Coronary artery (tissue), 2 donors: ENCODE measurements at regions not wholly inside any gene's neighbourhood (a gene's known extent, or its start where the extent isn't known, plus 50 kb on each side); places are given as distances from the start of the nearest gene placed in this dataset.

Source experiments
- DNase-seq: peaks from one replicate; pipeline ENCODE4 v3.0.0-alpha.2; 2017; ENCODE audit warnings: low spot score
- H3K27ac ChIP-seq, 2 donors: fragments of 200-600 bp; sonication (generic); one replicate each; pipeline ENCODE4 v1.5.1; 2016 to 2019
- H3K4me3 ChIP-seq: fragments of 200-600 bp; sonication (generic); 2 replicates; pipeline ENCODE4 v1.5.1; 2016; ENCODE audit warnings: mild to moderate bottlenecking, moderate library complexity
- TF ChIP-seq, protein P1 (sequence below): fragments of 200-600 bp; sonication (generic); IDR thresholded peaks from one replicate; pipeline ENCODE4 v1.5.1; 2019; ENCODE audit warnings: antibody characterized with exemption

DNA sequence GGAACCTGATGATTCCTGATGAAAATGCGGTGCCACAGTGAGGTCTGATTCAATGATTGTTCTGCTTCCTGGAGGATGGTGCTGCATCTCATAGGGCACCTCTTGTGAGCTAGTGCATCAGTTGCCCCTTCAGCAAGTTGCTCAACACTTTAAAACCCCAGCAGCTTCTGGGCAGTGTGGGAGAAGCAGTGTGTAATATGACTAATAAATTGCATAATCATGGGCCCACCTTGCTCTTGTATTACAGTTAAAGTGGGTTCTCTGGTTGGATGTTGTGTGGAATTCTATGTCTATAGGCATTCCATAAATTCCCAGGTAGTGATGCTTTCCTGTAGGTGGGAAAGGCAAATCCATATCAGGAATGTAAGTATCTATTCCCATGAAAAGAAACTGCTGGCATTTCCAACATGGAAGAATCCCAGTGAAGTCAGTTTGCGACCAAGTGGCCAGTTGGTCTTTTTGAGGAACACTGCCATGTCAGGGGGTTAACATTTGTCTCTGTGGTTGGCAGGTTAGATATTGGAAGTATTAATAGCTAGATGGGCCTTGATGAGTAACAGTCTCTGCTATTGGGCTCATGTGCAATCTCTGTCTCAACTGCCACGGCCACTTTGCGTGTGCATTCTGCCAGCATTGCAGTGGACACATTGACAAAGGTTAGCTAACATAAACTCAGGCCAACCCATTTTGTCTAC, 121.1 kb upstream of the OTUD4 start:
- TF ChIP-seq, protein P1, sequence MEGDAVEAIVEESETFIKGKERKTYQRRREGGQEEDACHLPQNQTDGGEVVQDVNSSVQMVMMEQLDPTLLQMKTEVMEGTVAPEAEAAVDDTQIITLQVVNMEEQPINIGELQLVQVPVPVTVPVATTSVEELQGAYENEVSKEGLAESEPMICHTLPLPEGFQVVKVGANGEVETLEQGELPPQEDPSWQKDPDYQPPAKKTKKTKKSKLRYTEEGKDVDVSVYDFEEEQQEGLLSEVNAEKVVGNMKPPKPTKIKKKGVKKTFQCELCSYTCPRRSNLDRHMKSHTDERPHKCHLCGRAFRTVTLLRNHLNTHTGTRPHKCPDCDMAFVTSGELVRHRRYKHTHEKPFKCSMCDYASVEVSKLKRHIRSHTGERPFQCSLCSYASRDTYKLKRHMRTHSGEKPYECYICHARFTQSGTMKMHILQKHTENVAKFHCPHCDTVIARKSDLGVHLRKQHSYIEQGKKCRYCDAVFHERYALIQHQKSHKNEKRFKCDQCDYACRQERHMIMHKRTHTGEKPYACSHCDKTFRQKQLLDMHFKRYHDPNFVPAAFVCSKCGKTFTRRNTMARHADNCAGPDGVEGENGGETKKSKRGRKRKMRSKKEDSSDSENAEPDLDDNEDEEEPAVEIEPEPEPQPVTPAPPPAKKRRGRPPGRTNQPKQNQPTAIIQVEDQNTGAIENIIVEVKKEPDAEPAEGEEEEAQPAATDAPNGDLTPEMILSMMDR = no peak
- no peak for DNase-seq
- Histone ChIP-seq H3K27ac (no peak overlapping the region), H3K4me3 (no peak overlapping the region)

DNA sequence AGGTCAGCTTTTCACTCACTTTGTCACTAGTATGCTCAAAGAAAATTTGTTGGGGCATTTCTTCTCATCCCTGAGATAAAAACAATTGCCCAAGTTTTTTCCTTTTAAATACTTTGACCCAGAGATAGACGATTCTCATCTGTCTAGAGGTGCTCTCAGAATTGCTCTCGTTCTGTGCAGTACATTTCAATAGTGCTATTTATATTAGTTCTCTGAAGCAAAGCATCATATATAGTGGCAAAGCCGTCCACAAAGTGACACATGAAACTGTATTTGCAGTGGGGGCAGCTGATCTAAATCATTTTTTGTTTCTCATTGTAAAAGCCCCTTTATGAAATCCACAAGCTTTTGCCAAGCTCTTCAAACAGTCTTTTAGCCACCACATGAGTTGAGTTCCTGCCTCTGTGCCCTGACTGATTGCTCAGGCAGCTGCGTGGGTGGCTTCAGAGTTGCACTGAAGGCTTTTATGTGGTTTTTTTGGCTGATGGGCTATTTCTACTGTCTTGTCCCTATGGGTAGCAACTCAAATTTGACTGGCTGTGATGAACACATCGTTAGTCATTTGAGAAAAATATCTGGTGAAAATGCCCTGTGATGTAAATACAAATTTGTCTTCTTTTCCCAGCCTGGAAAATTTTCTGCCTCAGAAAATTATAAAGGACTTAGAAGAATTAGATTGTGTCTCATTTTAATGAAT, 119.1 kb upstream of the OTUD4 start:
- Histone ChIP-seq H3K27ac (no peak overlapping the region), H3K4me3 (no peak overlapping the region)
- no peak for DNase-seq
- TF ChIP-seq, protein P1 = no peak

DNA sequence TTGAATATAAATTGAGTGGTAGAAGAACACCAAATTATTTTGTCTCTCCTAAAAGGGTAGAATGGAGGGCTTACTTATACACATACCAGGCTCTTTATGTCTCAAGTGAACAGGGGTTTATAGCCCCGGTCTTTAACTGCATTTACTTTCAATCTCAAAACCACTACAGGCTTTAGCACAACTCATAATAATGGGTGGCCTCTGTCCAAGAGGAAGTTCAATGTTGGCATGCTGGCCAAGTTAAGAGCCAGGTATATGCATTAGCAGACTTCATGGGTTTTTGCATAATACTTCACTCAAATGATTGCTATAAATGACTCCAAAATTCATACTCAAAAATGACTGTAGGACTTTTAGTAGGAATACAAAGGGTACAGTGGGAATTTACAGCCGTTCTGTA, 118.5 kb upstream of the OTUD4 start:
- H3K27ac ChIP-seq = no peak overlapping the region
- TF ChIP-seq, protein P1 = no peak
- no peak overlapping the region for H3K4me3 ChIP-seq
- DNase-seq = no peak

DNA sequence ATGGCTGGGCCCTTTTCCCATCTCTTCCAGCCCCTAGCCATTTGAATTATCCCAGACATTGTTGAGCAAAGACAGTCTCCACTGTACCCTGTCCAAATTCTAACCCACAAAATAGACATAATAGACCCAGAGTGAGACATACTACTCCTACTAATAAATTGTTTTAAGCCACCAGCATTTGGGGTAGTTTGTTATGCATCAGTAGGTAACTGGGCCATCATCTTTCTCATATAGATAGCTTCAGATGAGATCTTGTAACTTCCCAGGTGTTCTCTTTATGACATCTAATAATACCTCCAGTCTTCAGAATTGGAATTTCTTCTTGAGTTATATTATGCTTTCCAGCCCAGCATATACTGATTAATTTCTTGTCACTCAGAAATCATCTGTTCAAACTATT, 117.2 kb upstream of the OTUD4 start:
- no peak for DNase-seq
- Histone ChIP-seq H3K27ac (no peak overlapping the region), H3K4me3 (no peak overlapping the region)
- TF ChIP-seq, protein P1 = no peak

DNA sequence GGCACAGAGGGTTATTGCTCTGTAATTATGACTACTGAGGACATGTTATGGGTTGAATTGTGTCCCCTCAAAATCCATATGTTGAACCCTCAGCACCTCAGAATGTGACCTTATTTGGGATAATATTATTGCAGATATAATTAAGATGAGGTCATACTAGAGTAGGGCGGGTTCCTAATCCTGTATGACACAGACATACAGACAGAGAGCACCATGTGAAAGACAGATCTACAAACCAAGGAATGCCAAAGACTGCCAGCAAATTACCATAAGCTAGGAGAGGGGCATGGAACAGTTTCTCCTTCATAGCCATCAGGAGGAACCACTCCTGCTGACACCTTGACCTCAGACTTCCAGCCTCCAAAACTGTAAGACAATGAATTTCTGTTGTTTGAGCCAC, 115.2 kb upstream of the OTUD4 start:
- no peak overlapping the region for H3K4me3 ChIP-seq
- TF ChIP-seq, protein P1 = no peak
- no peak for DNase-seq
- H3K27ac ChIP-seq = no peak overlapping the region

DNA sequence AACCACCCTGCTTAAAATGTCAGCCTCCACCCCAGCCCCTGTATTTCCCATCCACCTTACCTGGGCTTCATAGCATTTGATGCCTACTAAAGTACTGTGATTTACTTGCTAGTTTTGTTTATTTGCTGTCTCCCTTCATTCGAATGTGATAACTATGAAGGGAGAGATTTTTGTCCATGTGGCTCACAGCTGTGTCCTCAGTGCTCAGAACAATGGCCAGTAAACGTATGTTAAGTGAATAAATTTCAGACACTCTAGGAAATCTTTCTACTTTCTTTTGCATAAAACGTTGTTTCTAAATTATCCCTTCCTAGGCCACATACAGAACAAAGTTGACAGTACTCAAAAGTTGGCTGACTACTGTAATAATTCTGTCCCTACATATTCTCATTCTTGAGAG, 114.7 kb upstream of the OTUD4 start:
- Histone ChIP-seq H3K27ac (no peak overlapping the region), H3K4me3 (no peak overlapping the region)
- DNase-seq = no peak
- TF ChIP-seq, protein P1 = no peak

DNA sequence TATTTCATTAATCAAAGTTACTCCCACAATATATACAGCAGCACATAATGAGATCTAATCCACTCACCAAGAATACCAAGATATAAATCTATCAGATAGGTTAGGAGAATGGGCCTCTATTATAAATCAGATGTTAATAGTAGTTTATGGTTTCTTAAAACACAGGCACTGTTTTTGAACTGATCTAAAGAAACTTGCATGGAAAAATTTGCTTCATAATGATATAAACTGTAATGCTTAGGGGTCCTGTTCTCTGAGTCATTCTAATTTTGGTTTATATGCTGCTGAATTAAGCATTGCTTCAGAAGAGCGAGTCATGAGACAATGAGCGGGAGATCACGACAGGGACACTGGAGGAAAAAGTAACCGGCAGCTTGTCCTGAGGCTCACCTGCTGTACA, 113.3 kb upstream of the OTUD4 start:
- DNase-seq = no peak
- TF ChIP-seq, protein P1 = no peak

More for the DNA sequence above, 113.3 kb upstream of the OTUD4 start:
- Histone ChIP-seq H3K27ac (no peak overlapping the region), H3K4me3 (no peak overlapping the region)
